Testis (tissue), 2 donors: ENCODE measurements at regions not wholly inside any gene's neighbourhood (a gene's known extent, or its start where the extent isn't known, plus 50 kb on each side); places are given as distances from the start of the nearest gene placed in this dataset.
"Not testable (repeated sequence)": the region's sequence is repeated elsewhere in the genome, so short reads cannot be mapped to it uniquely, and the experiment has no call there.

Experiments
- DNase-seq: peaks from one replicate; pipeline ENCODE4 v3.0.0-alpha.2; 2019
- H3K27ac ChIP-seq, 2 donors: fragments of 200-600 bp; sonication (generic); one replicate each; pipeline ENCODE4 v1.5.1; 2019
- H3K27me3 ChIP-seq: fragments of 200-600 bp; sonication (generic); one replicate; pipeline ENCODE4 v1.5.1; 2019
- H3K36me3 ChIP-seq: fragments of 200-600 bp; sonication (generic); one replicate; pipeline ENCODE4 v1.5.1; 2017; ENCODE audit warnings: low read depth; ENCODE audit errors: missing control alignments
- H3K4me1 ChIP-seq: fragments of 200-600 bp; sonication (generic); one replicate; pipeline ENCODE4 v1.5.1; 2019
- H3K4me3 ChIP-seq, 2 donors: fragments of 200-600 bp; sonication (generic); one replicate each; pipeline ENCODE4 v1.5.1; 2017 to 2019
- H3K9me3 ChIP-seq: fragments of 200-600 bp; sonication (generic); one replicate; pipeline ENCODE4 v1.5.1; 2017
- CTCF ChIP-seq, 3 experiments: fragments of 450-650 bp in 2 of 3; fragments of 200-600 bp in 1 of 3; sonication (generic) in 1 of 3; IDR thresholded peaks; one replicate each; pipeline ENCODE4 v1.5.1; 2016 to 2019; ENCODE audit warnings: antibody characterized with exemption in 3 of 3, mild to moderate bottlenecking in 2 of 3, moderate library complexity in 1 of 3
- POLR2A ChIP-seq: fragments of 450-650 bp; IDR thresholded peaks from one replicate; pipeline ENCODE4 v1.6.1; 2017; ENCODE audit warnings: antibody characterized with exemption, mild to moderate bottlenecking, moderate library complexity
- WGBS, 2 donors: methylation state at CpG; one replicate each; pipeline ENCODE4 v1.1.5; 2018; 5-methylcytosine and 5-hydroxymethylcytosine counted together
- intact Hi-C: fragments of 100-400 bp; cut with DNase I; formaldehyde crosslinking; loops from one replicate; pipeline ENCODE4 v1.15.1; 2023; ENCODE audit warnings: low total_unique reads

- H3K36me3 ChIP-seq = no peaks in the 10 kb centered on the region
- TF ChIP-seq POLR2A = no peak
- no peak for TF ChIP-seq CTCF (IDR thresholded peaks at IDR 0.05)
- no peak for DNase-seq
- H3K27me3 ChIP-seq = no peaks in the 10 kb centered on the region
- intact Hi-C loops = no loop called here
- no peaks in the 10 kb centered on the region for H3K9me3 ChIP-seq
- no peak overlapping the region for H3K4me3 ChIP-seq
- 91 to 100% methylated on average over 1 of the region's 1 CpG for WGBS, 2 donors
- H3K4me1 ChIP-seq = no peaks in the 10 kb centered on the region
- H3K27ac ChIP-seq = no peak overlapping the region
Observed at GRCh38 chr7:13802651-13803050, 186.8 kb downstream of the ETV1 start.

GRCh38 chr7:13803134-13803533, 186.3 kb downstream of the ETV1 start:
- H3K27me3 ChIP-seq = no peaks in the 10 kb centered on the region
- WGBS, 2 donors = 83 to 92% methylated on average over 8 of the region's 8 CpGs
- no peak overlapping the region for H3K4me3 ChIP-seq
- DNase-seq = no peak
- no peaks in the 10 kb centered on the region for H3K4me1 ChIP-seq
- TF ChIP-seq POLR2A (no peak), CTCF (IDR thresholded peaks at IDR 0.05) (no peak)
- no peaks in the 10 kb centered on the region for H3K36me3 ChIP-seq
- no peaks in the 10 kb centered on the region for H3K9me3 ChIP-seq
- intact Hi-C loops = no loop called here
- H3K27ac ChIP-seq = no peak overlapping the region

- H3K27me3 ChIP-seq, DNase-seq, H3K4me3 ChIP-seq, H3K27ac ChIP-seq, H3K36me3 ChIP-seq, H3K9me3 ChIP-seq, H3K4me1 ChIP-seq, intact Hi-C loops: not testable (repeated sequence)
- 79 to 82% methylated on average over 25 to 33 of the region's 33 CpGs for WGBS, 2 donors
Observed at GRCh38 chr7:13806089-13806867, 183.2 kb downstream of the ETV1 start.

- H3K27ac ChIP-seq, H3K4me1 ChIP-seq, H3K9me3 ChIP-seq, H3K36me3 ChIP-seq, intact Hi-C loops, H3K4me3 ChIP-seq, H3K27me3 ChIP-seq, DNase-seq: not testable (repeated sequence)
Observed at GRCh38 chr7:13817230-13817629, 172.2 kb downstream of the ETV1 start.

- Histone ChIP-seq H3K27me3 (no peaks in the 10 kb centered on the region), H3K4me3 (no peak overlapping the region), H3K27ac (no peak overlapping the region), H3K36me3 (no peaks in the 10 kb centered on the region), H3K9me3 (no peaks in the 10 kb centered on the region), H3K4me1 (no peaks in the 10 kb centered on the region)
- intact Hi-C loops = no loop called here
- no peak for DNase-seq
- TF ChIP-seq CTCF (IDR thresholded peaks at IDR 0.05) (no peak), POLR2A (no peak)
- WGBS, 2 donors = 75 to 76% methylated on average over 3 of the region's 3 CpGs
Observed at GRCh38 chr7:13821152-13821787, 168.2 kb downstream of the ETV1 start.

GRCh38 chr7:13822678-13823077, 166.8 kb downstream of the ETV1 start:
- no peak overlapping the region for H3K27ac ChIP-seq
- TF ChIP-seq CTCF (IDR thresholded peaks at IDR 0.05) = no peak
- TF ChIP-seq POLR2A = no peak
- H3K9me3 ChIP-seq = no peaks in the 10 kb centered on the region
- H3K4me3 ChIP-seq = no peak overlapping the region
- H3K36me3 ChIP-seq = no peaks in the 10 kb centered on the region
- no peaks in the 10 kb centered on the region for H3K4me1 ChIP-seq
- H3K27me3 ChIP-seq = no peaks in the 10 kb centered on the region
- WGBS, 2 donors = 90 to 96% methylated on average over 3 of the region's 3 CpGs
- no peak for DNase-seq
- intact Hi-C loops = no loop called here
